HFF-Myc (cell line): ENCODE measurements at regions not wholly inside any gene's neighbourhood (a gene's known extent, or its start where the extent isn't known, plus 50 kb on each side); places are given as distances from the start of the nearest gene placed in this dataset.

Source experiments
- DNase-seq: peaks from one replicate; pipeline ENCODE4 v3.0.0-alpha.2; 2011; ENCODE audit warnings: low read depth; ENCODE audit errors: extremely low read depth
- H3K4me3 ChIP-seq: replicated peaks from 2 replicates; pipeline ENCODE4 v1.5.1; 2011; ENCODE audit warnings: low read depth, mild to moderate bottlenecking, control low read depth, low read length
- CTCF ChIP-seq: IDR thresholded peaks from 2 replicates; pipeline ENCODE4 v1.5.1; 2012; ENCODE audit warnings: mild to moderate bottlenecking, low read depth, low read length, control low read depth; ENCODE audit errors: missing control alignments

GRCh38 chr5:27267209-27267824, 228.9 kb upstream of the CDH9 start:
- TF ChIP-seq CTCF, result no peak
- no peak overlapping the region for H3K4me3 ChIP-seq
- no peak for DNase-seq

- DNase-seq, result no peak
- no peak overlapping the region for H3K4me3 ChIP-seq
- no peak for TF ChIP-seq CTCF
These were observed 227.8 kb upstream of the CDH9 start for GRCh38 chr5:27266184-27266583.

GRCh38 chr5:27257696-27258095, 219.3 kb upstream of the CDH9 start:
- no peak overlapping the region for H3K4me3 ChIP-seq
- TF ChIP-seq CTCF, result no peak
- DNase-seq, result no peak

- no peak overlapping the region for H3K4me3 ChIP-seq
- no peak for DNase-seq
- TF ChIP-seq CTCF, result no peak
These were observed 214.5 kb upstream of the CDH9 start for GRCh38 chr5:27252911-27253310.

- DNase-seq, result peak; percentile 40
- no peak overlapping the region for H3K4me3 ChIP-seq
- no peak for TF ChIP-seq CTCF
These were observed 203.9 kb upstream of the CDH9 start for GRCh38 chr5:27242258-27242626.

GRCh38 chr5:27241564-27242257, 203.3 kb upstream of the CDH9 start:
- H3K4me3 ChIP-seq, result no peak overlapping the region
- peak; percentile 83 for DNase-seq
- no peak for TF ChIP-seq CTCF
